HG03469 (cell line): ENCODE measurements at regions not wholly inside any gene's neighbourhood (a gene's known extent, or its start where the extent isn't known, plus 50 kb on each side); places are given as distances from the start of the nearest gene placed in this dataset.

Experiments used
- ATAC-seq: cut with Tn5 transposase; IDR thresholded peaks from one replicate; pipeline ENCODE4 v1.9.1; 2021; ENCODE audit warnings: mild to moderate bottlenecking, moderate library complexity, moderate number of reproducible peaks; ENCODE audit not compliant: unreplicated experiment

GRCh38 chr7:46170021-46170420 is 248.9 kb upstream of the IGFBP3 start:
- ATAC-seq, result no peak

- no peak for ATAC-seq
Observed at GRCh38 chr7:46169384-46169755, 248.3 kb upstream of the IGFBP3 start.

GRCh38 chr7:46168671-46169383 is 247.8 kb upstream of the IGFBP3 start:
- ATAC-seq, result no peak

GRCh38 chr7:46168231-46168630 is 247.2 kb upstream of the IGFBP3 start:
- ATAC-seq, result no peak

- ATAC-seq, result no peak
Observed at GRCh38 chr7:46165276-46165675, 244.2 kb upstream of the IGFBP3 start.

- ATAC-seq, result no peak
Observed at GRCh38 chr7:46164629-46165028, 243.6 kb upstream of the IGFBP3 start.

- no peak for ATAC-seq
Observed at GRCh38 chr7:46163246-46163645, 242.2 kb upstream of the IGFBP3 start.

GRCh38 chr7:46162609-46163008 is 241.5 kb upstream of the IGFBP3 start:
- no peak for ATAC-seq

GRCh38 chr7:46160861-46161260 is 239.8 kb upstream of the IGFBP3 start:
- no peak for ATAC-seq

- no peak for ATAC-seq
Observed at GRCh38 chr7:46157931-46158330, 236.9 kb upstream of the IGFBP3 start.

- ATAC-seq, result no peak
Observed at GRCh38 chr7:46157404-46157803, 236.3 kb upstream of the IGFBP3 start.

GRCh38 chr7:46156853-46157252 is 235.8 kb upstream of the IGFBP3 start:
- ATAC-seq, result no peak

GRCh38 chr7:46156086-46156485 is 235.0 kb upstream of the IGFBP3 start:
- ATAC-seq, result no peak

- no peak for ATAC-seq
Observed at GRCh38 chr7:46155367-46155766, 234.3 kb upstream of the IGFBP3 start.

- ATAC-seq, result no peak
Observed at GRCh38 chr7:46153951-46154787, 233.1 kb upstream of the IGFBP3 start.

GRCh38 chr7:46153583-46153950 is 232.5 kb upstream of the IGFBP3 start:
- ATAC-seq, result no peak

- no peak for ATAC-seq
Observed at GRCh38 chr7:46152696-46153095, 231.6 kb upstream of the IGFBP3 start.

GRCh38 chr7:46150721-46151120 is 229.6 kb upstream of the IGFBP3 start:
- ATAC-seq, result no peak

GRCh38 chr7:46150202-46150601 is 229.1 kb upstream of the IGFBP3 start:
- ATAC-seq, result no peak

- no peak for ATAC-seq
Observed at GRCh38 chr7:46147871-46148270, 226.8 kb upstream of the IGFBP3 start.

- no peak for ATAC-seq
Observed at GRCh38 chr7:46146454-46147255, 225.6 kb upstream of the IGFBP3 start.

- ATAC-seq, result no peak
Observed at GRCh38 chr7:46145412-46145811, 224.3 kb upstream of the IGFBP3 start.
